C4-2B (cell line): ENCODE measurements at regions not wholly inside any gene's neighbourhood (a gene's known extent, or its start where the extent isn't known, plus 50 kb on each side); places are given as distances from the start of the nearest gene placed in this dataset.

ENCODE experiments used
- H3K27ac ChIP-seq: fragments of 450-650 bp; 2 replicates; pipeline ENCODE4 v1.5.1; 2017
- CTCF ChIP-seq: fragments of 450-650 bp; conservative IDR thresholded peaks from 2 replicates; pipeline ENCODE4 v1.5.1; 2017; ENCODE audit warnings: mild to moderate bottlenecking
- ZFX ChIP-seq: fragments of 450-650 bp; IDR thresholded peaks from 2 replicates; pipeline ENCODE4 v1.6.1; 2017

DNA sequence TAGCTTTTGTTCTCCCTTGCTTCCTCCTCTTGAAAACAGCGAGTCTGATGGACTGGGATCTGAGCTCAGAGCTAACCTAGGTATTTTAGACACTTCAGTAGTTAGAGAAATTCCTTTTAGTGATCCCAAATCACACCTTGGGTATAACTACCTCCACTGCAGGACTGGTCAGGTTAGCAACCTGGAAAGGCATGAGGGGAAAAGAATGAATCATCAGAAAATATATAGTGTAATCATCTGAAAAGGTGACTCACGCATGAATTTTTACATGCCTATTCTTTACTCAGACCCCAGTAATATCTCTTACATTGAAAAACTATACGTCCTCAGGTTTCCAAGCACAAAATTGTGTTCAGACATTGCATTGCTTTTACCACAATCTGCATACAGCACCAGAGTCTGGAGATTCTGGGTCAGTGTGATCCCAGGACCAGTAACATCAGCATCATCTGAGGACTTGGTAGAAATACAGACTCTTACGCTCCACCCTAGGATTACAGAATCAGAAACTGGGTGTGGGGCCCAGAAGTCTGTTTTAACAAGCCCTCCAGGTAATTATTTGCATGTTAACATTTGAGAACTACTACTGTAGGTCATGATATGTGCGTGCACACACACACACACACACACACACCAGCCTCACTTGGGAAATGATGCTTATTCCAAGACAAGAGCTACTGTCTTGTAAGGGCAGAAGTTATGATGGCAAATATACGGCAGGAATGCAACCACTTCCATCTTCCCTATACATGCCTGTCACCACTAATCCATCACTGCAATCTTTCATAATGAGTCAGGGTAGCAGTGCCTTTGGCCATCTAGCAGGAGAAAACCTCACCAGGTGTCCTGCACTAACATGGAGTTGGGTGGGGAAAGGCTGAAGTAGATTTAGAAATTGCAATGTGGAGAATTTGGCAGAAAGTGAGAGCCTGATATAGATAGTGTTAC lies 271.6 kb upstream of the MAP3K1 start:
- TF ChIP-seq ZFX, result no peak
- TF ChIP-seq CTCF, result no peak
- H3K27ac ChIP-seq, result no peak overlapping the region

DNA sequence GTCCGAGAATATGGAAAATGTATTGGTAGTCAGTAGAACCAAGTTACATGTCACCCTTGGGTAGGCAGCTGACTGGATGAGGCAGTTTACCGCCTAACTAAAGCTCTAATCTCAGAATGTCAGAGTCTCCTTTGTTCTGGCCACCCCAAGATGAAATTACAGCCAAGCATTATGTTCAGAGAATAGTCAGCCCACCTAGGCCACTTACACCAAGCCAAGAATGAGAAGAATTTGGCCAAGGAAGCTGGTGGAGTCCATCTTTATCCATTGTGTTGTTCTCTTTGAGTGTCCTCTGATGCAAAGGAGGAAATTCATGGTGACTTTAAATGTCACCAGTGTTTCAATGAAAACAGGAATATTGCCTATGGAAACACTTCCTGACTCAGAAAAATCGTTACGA lies 275.1 kb upstream of the MAP3K1 start:
- no peak overlapping the region for H3K27ac ChIP-seq

GRCh38 chr5:56538580-56538979 lies 276.8 kb upstream of the MAP3K1 start:
- TF ChIP-seq CTCF (no peak), ZFX (no peak)
- no peak overlapping the region for H3K27ac ChIP-seq

More for the DNA sequence above, 275.1 kb upstream of the MAP3K1 start:
- no peak for TF ChIP-seq CTCF
- TF ChIP-seq ZFX, result no peak

DNA sequence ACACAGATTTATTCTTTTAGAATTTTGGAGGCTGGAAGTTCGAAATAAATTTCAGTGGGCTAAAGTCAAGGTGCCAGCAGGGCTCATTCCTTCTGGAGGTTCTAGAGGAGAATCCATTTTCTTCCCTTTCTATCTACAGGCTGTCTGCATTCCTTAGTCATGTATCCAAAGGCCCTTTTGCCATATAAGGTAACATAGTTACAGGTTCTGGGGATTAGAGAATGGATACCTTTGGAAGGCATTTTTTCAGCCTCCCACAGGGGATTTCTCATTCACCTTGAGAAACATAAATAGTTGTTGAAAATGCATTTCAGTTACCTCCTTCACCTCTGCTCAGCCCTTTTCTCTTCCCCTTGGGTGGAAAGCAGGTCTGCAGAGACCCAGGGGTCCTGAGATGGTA lies 280.0 kb upstream of the MAP3K1 start:
- no peak overlapping the region for H3K27ac ChIP-seq

DNA sequence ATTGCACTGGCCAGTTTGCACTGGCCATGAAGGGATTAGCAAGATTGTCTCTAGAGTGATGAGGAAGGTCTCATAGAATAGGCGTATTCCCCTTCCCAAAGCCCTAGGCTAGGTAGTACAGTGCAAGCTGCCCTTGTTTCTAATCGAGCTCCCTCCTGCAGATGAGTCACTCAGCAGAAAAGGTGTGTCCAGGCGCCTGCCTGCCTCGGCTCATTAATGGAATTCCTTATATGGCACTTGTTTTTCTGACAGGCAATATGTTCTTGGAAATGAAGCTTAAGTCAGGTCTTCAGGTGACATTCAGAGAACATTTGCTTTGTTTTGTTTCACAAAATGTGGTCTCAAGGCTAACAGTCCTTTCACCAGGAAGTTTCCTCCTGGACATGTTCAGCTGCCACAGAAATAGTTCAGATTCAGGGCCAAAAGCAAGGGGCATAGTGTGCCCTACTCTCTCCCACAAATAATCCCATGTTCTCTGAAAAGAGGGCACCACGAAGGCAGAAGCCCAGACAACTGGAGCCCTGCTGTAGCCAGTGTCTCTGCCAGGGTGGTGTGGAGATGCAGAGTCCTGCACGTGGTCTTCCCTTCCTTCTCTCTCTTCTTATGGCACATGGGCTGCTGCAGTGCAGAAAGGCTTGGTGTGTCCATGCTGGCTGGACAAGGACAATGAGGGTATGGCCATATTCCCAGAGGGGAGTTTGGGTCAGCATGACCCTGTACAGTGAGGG lies 281.1 kb upstream of the MAP3K1 start:
- TF ChIP-seq ZFX (no peak), CTCF (no peak)
- no peak overlapping the region for H3K27ac ChIP-seq

More for the DNA sequence above, 280.0 kb upstream of the MAP3K1 start:
- no peak for TF ChIP-seq CTCF
- no peak for TF ChIP-seq ZFX

DNA sequence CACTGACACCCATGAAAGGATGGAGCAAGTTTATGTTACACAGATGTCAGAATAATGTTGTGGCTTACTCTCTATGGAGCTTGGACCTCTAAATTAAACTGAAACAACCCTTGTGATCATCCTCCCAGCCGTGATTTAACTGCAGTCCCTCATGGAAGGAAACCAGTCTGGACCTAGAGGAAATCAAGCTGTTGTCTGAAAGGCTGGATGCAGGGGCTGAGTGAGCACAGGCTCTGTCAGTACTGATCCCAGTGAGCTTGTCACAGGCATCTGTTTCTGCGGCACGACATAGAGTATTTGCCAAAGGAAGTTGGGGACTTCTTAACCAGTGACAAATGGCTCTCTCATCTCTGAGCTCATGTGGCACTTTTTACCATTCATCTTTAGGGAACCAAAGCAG lies 282.9 kb upstream of the MAP3K1 start:
- H3K27ac ChIP-seq, result no peak overlapping the region
- TF ChIP-seq CTCF, result no peak

- no peak overlapping the region for H3K27ac ChIP-seq
- no peak for TF ChIP-seq CTCF
- no peak for TF ChIP-seq ZFX
These were observed 284.7 kb upstream of the MAP3K1 start for GRCh38 chr5:56530626-56531138.
